Endothelial cell of umbilical vein (primary cell): ENCODE measurements at regions not wholly inside any gene's neighbourhood (a gene's known extent, or its start where the extent isn't known, plus 50 kb on each side); places are given as distances from the start of the nearest gene placed in this dataset.
"Not testable (repeated sequence)": the region's sequence is repeated elsewhere in the genome, so short reads cannot be mapped to it uniquely, and the experiment has no call there.

Experiments used
- BruUV-seq: library from RNA; stranded (reverse); fragments of 400-500 nt; replicated peaks from 2 replicates; lab custom pipeline; 2021; lab: Mats Ljungman, UMichigan
- CTCF ChIA-PET: fragments of 300-600, 350-600 bp; sonication (Branson Sonifier 250); formaldehyde crosslinking; loops from one replicate; lab custom pipeline; 2021; ENCODE audit warnings: antibody characterized with exemption, inconsistent platforms; lab: Charles Lee
- POLR2A ChIA-PET: fragments of 300-600, 350-600 bp; sonication (Branson Sonifier 250); formaldehyde crosslinking; loops from one replicate; lab custom pipeline; 2021; ENCODE audit warnings: antibody characterized with exemption, inconsistent platforms; lab: Charles Lee
- DNase-seq: peaks from one replicate; pipeline ENCODE4 v3.0.0-alpha.2; 2011; ENCODE audit warnings: low read depth, low spot score
- FAIRE-seq: peaks from 2 replicates; lab custom pipeline; 2011; peaks lifted over from hg19 to GRCh38; lab: Jason Lieb, UNC
- H2AFZ ChIP-seq: 2 replicates; pipeline ENCODE4 v1.6.0; 2012; ENCODE audit warnings: low read depth, low read length, control low read depth, inconsistent platforms
- H3K27ac ChIP-seq: 2 replicates; pipeline ENCODE4 v1.5.1; 2011; ENCODE audit warnings: low read depth, mild to moderate bottlenecking, control low read depth, low read length, moderate library complexity; ENCODE audit not compliant: insufficient read depth
- H3K27me3 ChIP-seq, 2 experiments: 2 replicates each; pipeline versions ENCODE4 v1.6.0 to v1.6.1; 2011; ENCODE audit warnings: low read length in 2 of 2, mixed read lengths in 1 of 2; ENCODE audit not compliant: control insufficient read depth in 2 of 2, insufficient read depth in 2 of 2
- H3K36me3 ChIP-seq, 2 experiments: 2 replicates in 1 of 2; 3 replicates in 1 of 2; pipeline ENCODE4 v1.5.1; 2011; ENCODE audit warnings: low read length in 2 of 2, mild to moderate bottlenecking in 1 of 2, moderate library complexity in 1 of 2; ENCODE audit not compliant: control insufficient read depth in 2 of 2, insufficient read depth in 2 of 2; ENCODE audit errors: extremely low read depth in 1 of 2
- H3K4me1 ChIP-seq: 3 replicates; pipeline ENCODE4 v1.5.1; 2011; ENCODE audit warnings: mild to moderate bottlenecking, low read length; ENCODE audit not compliant: control insufficient read depth, insufficient read depth; ENCODE audit errors: extremely low read depth
- H3K4me2 ChIP-seq: 2 replicates; pipeline ENCODE4 v1.6.1; 2011; ENCODE audit warnings: low read length, control low read depth, mixed read lengths; ENCODE audit not compliant: insufficient read depth
- H3K4me3 ChIP-seq, 3 experiments: fragments of 200-600 bp in 1 of 3; sonication (generic), shearing (Covaris generic) in 1 of 3; replicated peaks in 1 of 3; 2 replicates each; pipeline ENCODE4 v1.5.1; 2011 to 2016; ENCODE audit warnings: control low read depth in 3 of 3, low read length in 3 of 3, mild to moderate bottlenecking in 2 of 3, inconsistent platforms in 1 of 3, low read depth in 1 of 3, moderate library complexity in 1 of 3; ENCODE audit not compliant: insufficient read depth in 1 of 3
- H3K79me2 ChIP-seq: 2 replicates; pipeline ENCODE4 v1.6.0; 2012; ENCODE audit warnings: low read length, inconsistent platforms; ENCODE audit not compliant: control insufficient read depth, insufficient read depth
- H3K9ac ChIP-seq: replicated peaks from 2 replicates; pipeline ENCODE3; 2011; ENCODE audit warnings: low read length, control low read depth; ENCODE audit not compliant: insufficient read depth; ENCODE audit errors: extremely low read depth
- H3K9me1 ChIP-seq: replicated peaks from 3 replicates; pipeline ENCODE4 v1.6.0; 2011; ENCODE audit warnings: mild to moderate bottlenecking, low read length; ENCODE audit not compliant: control insufficient read depth, insufficient read depth; ENCODE audit errors: extremely low read depth
- H3K9me3 ChIP-seq: replicated peaks from 2 replicates; pipeline ENCODE4 v1.5.1; 2012; ENCODE audit warnings: low read length, inconsistent platforms; ENCODE audit not compliant: control insufficient read depth, insufficient read depth
- H4K20me1 ChIP-seq: replicated peaks from 2 replicates; pipeline ENCODE3; 2011; ENCODE audit warnings: mild to moderate bottlenecking, low read length; ENCODE audit not compliant: control insufficient read depth, insufficient read depth; ENCODE audit errors: extremely low read depth
- EZH2 ChIP-seq: IDR thresholded peaks from 2 replicates; pipeline ENCODE4 v1.6.1; 2012; ENCODE audit warnings: borderline replicate concordance, low read depth, mild to moderate bottlenecking, moderate library complexity, low read length, inconsistent platforms; ENCODE audit not compliant: severe bottlenecking
- FOS ChIP-seq: IDR thresholded peaks from 2 replicates; pipeline ENCODE4 v1.6.1; 2011; ENCODE audit warnings: mild to moderate bottlenecking, low read length, moderate library complexity, borderline replicate concordance; ENCODE audit not compliant: insufficient read depth
- GATA2 ChIP-seq: IDR thresholded peaks from 2 replicates; pipeline ENCODE4 v1.7.0; 2011; ENCODE audit warnings: low read depth, mild to moderate bottlenecking, moderate library complexity, mixed read lengths, low read length; ENCODE audit not compliant: insufficient read length, insufficient read depth
- JUN ChIP-seq: IDR thresholded peaks from 2 replicates; pipeline ENCODE4 v1.6.1; 2011; ENCODE audit warnings: borderline replicate concordance, low read depth; ENCODE audit not compliant: insufficient read length, insufficient read depth
- MYC ChIP-seq: IDR thresholded peaks from one replicate; pipeline ENCODE4 v1.6.1; 2011; ENCODE audit warnings: mild to moderate bottlenecking, low read depth, low read length
- POLR2A ChIP-seq: IDR thresholded peaks from 2 replicates; pipeline ENCODE4 v1.6.1; 2012; ENCODE audit warnings: low read depth, mild to moderate bottlenecking, control low read depth, low read length
- POLR2AphosphoS5 ChIP-seq: IDR thresholded peaks from 2 replicates; pipeline ENCODE4 v1.6.1; 2012; ENCODE audit warnings: low read depth, mild to moderate bottlenecking, control low read depth, low read length, moderate library complexity; ENCODE audit not compliant: insufficient read depth
- dilution Hi-C: fragments of 300-500 bp; cut with MboI; formaldehyde crosslinking; loops from one replicate; pipeline ENCODE4 v1.15.0; 2019; ENCODE audit warnings: low sequenced_read_pairs; ENCODE audit not compliant: extremely low pct_ligation_motif_present
- intact Hi-C: fragments of 100-400 bp; cut with micrococcal nuclease; formaldehyde crosslinking; loops from one replicate; pipeline ENCODE4 v1.10.0; 2022
- TF ChIP-seq, protein P1 (sequence below): IDR thresholded peaks from 2 replicates; pipeline ENCODE4 v1.6.1; 2011; ENCODE audit not compliant: insufficient read depth, insufficient read length
- TF ChIP-seq, protein P2 (sequence below), 2 donors: IDR thresholded peaks; 1 replicate in 1 of 2; 2 replicates in 1 of 2; pipeline ENCODE4 v1.5.1; 2011; ENCODE audit warnings: low read length in 2 of 2, mild to moderate bottlenecking in 2 of 2, moderate library complexity in 2 of 2, control low read depth in 1 of 2, inconsistent platforms in 1 of 2, low read depth in 1 of 2; ENCODE audit not compliant: insufficient read depth in 1 of 2; ENCODE audit errors: extremely low read depth in 1 of 2

DNA sequence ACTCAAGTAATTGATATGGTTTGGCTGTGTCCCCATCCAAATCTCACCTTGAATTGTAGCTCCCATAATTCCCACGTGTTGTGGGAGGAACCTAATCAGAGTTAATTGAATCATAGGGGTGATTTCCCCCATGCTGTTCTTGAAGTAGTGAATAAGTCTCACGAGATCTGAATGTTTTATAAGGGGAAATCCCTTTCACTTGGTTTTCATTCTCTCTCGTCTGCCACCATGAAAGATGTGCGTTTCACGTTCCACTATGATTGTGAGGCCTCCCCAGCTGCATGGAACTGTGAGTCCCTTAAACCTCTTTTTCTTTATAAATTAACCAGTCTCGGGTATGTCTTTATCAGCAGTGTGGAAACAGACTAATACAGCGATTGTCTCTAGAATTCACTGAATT, 135.4 kb downstream of the BACH1 start:
- Histone ChIP-seq H3K27me3 (no peaks in the 10 kb centered on the region), H3K9me3 (no peaks in the 10 kb centered on the region), H3K36me3 (no peaks in the 10 kb centered on the region), H3K9me1 (no peaks in the 10 kb centered on the region), H4K20me1 (no peaks in the 10 kb centered on the region), H3K9ac (no peak overlapping the region), H3K4me2 (no peak overlapping the region), H3K4me1 (no peaks in the 10 kb centered on the region), H3K27ac (no peak overlapping the region), H2AFZ (no peak overlapping the region), H3K79me2 (no peaks in the 10 kb centered on the region), H3K4me3 (no peak overlapping the region)
- TF ChIP-seq POLR2A (no peak), EZH2 (no peak), MYC (no peak), FOS (no peak), POLR2AphosphoS5 (no peak), GATA2 (no peak), JUN (no peak)
- TF ChIP-seq, protein P1, sequence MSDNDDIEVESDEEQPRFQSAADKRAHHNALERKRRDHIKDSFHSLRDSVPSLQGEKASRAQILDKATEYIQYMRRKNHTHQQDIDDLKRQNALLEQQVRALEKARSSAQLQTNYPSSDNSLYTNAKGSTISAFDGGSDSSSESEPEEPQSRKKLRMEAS, result no peak
- TF ChIP-seq, protein P2, sequence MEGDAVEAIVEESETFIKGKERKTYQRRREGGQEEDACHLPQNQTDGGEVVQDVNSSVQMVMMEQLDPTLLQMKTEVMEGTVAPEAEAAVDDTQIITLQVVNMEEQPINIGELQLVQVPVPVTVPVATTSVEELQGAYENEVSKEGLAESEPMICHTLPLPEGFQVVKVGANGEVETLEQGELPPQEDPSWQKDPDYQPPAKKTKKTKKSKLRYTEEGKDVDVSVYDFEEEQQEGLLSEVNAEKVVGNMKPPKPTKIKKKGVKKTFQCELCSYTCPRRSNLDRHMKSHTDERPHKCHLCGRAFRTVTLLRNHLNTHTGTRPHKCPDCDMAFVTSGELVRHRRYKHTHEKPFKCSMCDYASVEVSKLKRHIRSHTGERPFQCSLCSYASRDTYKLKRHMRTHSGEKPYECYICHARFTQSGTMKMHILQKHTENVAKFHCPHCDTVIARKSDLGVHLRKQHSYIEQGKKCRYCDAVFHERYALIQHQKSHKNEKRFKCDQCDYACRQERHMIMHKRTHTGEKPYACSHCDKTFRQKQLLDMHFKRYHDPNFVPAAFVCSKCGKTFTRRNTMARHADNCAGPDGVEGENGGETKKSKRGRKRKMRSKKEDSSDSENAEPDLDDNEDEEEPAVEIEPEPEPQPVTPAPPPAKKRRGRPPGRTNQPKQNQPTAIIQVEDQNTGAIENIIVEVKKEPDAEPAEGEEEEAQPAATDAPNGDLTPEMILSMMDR (IDR thresholded peaks at IDR 0.05; ENCODE audit: extremely low read depth in 1 of 2, insufficient read depth in 1 of 2, low read depth in 1 of 2, low read length in 2 of 2), result no peak
- dilution Hi-C loops (no loop called here), intact Hi-C loops (no loop called here)
- DNase-seq, result no peak
- no peak for FAIRE-seq
- BruUV-seq, result no TSS peak
- CTCF ChIA-PET, result no interaction called here
- POLR2A ChIA-PET, result no interaction called here

DNA sequence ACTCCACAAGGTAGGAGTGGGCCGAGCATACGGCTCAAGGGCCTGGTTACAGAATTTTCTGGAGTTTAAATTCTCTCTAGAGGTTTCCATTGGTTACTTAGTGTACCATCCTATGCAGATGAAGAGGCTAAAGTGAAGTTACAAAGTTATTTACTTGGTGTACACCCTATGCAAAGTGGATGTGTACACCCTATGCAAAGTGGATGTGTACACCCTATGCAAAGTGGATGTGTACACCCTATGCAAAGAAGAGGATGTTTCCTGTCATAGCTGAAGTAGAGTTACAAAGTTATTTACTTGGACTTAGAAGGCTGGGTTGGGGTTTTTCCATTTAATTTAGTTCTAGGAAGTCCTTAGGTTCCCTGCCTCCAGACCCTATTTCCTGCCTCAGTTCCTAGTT, 136.3 kb downstream of the BACH1 start:
- H4K20me1 ChIP-seq, FAIRE-seq, H3K27me3 ChIP-seq, H3K27ac ChIP-seq, POLR2A ChIA-PET, H3K9me1 ChIP-seq, H3K36me3 ChIP-seq, H3K4me2 ChIP-seq, intact Hi-C loops, H3K9me3 ChIP-seq, DNase-seq, H3K9ac ChIP-seq, H3K79me2 ChIP-seq, BruUV-seq, H3K4me1 ChIP-seq, dilution Hi-C loops, CTCF ChIA-PET, H3K4me3 ChIP-seq, H2AFZ ChIP-seq: not testable (repeated sequence)
